ENCODE measurements at regions not wholly inside any gene's neighbourhood (a gene's known extent, or its start where the extent isn't known, plus 50 kb on each side); places are given as distances from the start of the nearest gene placed in this dataset.

DNA sequence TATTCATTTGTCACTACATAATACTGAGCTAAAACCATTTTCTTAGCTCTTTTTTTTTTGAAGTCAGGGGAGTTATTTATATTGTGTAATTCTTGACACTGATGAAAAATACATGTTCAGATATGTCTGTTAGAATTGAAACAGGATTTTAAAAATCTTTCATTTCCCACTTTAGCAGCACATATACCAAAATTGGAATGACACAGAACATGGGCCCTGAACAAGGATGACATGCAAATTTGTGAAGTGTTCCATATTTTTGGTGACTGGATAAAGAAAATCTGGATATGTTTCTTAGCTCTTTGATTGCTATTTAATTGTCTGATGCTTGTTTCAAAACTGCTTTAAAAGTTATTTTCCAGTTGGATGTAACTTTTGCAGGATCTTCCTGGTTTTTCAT, 1963.9 kb upstream of the LRRTM1 start:
- ChIA-PET POLR2A (no interaction called here), RAD21 (ENCODE audit: unreplicated experiment) (interaction anchor here (1.7 kb wide), 1 partner anchor 169 kb away, joined by 4 read pairs; no protein-coding TSS in a partner anchor), SMC1A (ENCODE audit: uncharacterized antibody, unreplicated experiment) (interaction anchor here (1.0 to 1.6 kb wide), 4 partner anchors 9 to 16 kb away, joined by 3 to 6 read pairs (median 4); no protein-coding TSS in a partner anchor), CTCF (no interaction called here)
- Histone ChIP-seq H2AFZ (ENCODE audit: control insufficient read depth, low read depth, low read length) (no peak overlapping the region), H3K36me3 (ENCODE audit: control insufficient read depth in 2 of 2, insufficient read depth in 2 of 2, low read length in 1 of 2) (no peaks in the 10 kb centered on the region), H3K9me3 (replicated peaks; ENCODE audit: control insufficient read depth, insufficient read depth, low read length) (no peaks in the 10 kb centered on the region), H3K9ac (ENCODE audit: control insufficient read depth, insufficient read depth, low read length) (no peak overlapping the region), H3K4me1 (ENCODE audit: control insufficient read depth, insufficient read depth, low read length) (no peaks in the 10 kb centered on the region), H3K27me3 (replicated peaks in 1 of 2; ENCODE audit: control insufficient read depth in 2 of 2, insufficient read depth in 2 of 2, low read length in 1 of 2) (no peaks in the 10 kb centered on the region), H3K27ac (ENCODE audit: control insufficient read depth, insufficient read depth) (no peak overlapping the region), H3K4me3 (no peak overlapping the region), H4K20me1 (ENCODE audit: control insufficient read depth, insufficient read depth) (no peaks in the 10 kb centered on the region), H3K79me2 (ENCODE audit: control insufficient read depth, insufficient read depth, low read length) (no peaks in the 10 kb centered on the region), H3K4me2 (ENCODE audit: control insufficient read depth, insufficient read depth) (no peak overlapping the region)
- BruUV-seq (replicated peaks): no TSS peak
- in situ Hi-C loops (cut with MboI) (no loop called here), intact Hi-C loops (cut with micrococcal nuclease; ENCODE audit: unreplicated experiment) (no loop called here)
- ATAC-seq (no peak), DNase-seq (ENCODE audit: low read depth, low spot score) (no peak), FAIRE-seq (no peak)
- TF ChIP-seq EZH2 (IDR thresholded peaks at IDR 0.05; ENCODE audit: borderline replicate concordance, control insufficient read depth, low read depth, low read length) (no peak), ZBED1 (IDR thresholded peaks at IDR 0.05; ENCODE audit: borderline replicate concordance) (no peak), IRF5 (IDR thresholded peaks at IDR 0.05; ENCODE audit: borderline replicate concordance) (no peak), PAX5 (IDR thresholded peaks at IDR 0.05; ENCODE audit: borderline replicate concordance, low read depth, low read length) (no peak), KLF5 (IDR thresholded peaks at IDR 0.05; ENCODE audit: partially characterized antibody) (no peak), ATF3 (IDR thresholded peaks at IDR 0.05; ENCODE audit: borderline replicate concordance, extremely low read depth, low read depth, low read length) (no peak), LARP7 (IDR thresholded peaks at IDR 0.05) (no peak)
- TF ChIP-seq, protein P1, sequence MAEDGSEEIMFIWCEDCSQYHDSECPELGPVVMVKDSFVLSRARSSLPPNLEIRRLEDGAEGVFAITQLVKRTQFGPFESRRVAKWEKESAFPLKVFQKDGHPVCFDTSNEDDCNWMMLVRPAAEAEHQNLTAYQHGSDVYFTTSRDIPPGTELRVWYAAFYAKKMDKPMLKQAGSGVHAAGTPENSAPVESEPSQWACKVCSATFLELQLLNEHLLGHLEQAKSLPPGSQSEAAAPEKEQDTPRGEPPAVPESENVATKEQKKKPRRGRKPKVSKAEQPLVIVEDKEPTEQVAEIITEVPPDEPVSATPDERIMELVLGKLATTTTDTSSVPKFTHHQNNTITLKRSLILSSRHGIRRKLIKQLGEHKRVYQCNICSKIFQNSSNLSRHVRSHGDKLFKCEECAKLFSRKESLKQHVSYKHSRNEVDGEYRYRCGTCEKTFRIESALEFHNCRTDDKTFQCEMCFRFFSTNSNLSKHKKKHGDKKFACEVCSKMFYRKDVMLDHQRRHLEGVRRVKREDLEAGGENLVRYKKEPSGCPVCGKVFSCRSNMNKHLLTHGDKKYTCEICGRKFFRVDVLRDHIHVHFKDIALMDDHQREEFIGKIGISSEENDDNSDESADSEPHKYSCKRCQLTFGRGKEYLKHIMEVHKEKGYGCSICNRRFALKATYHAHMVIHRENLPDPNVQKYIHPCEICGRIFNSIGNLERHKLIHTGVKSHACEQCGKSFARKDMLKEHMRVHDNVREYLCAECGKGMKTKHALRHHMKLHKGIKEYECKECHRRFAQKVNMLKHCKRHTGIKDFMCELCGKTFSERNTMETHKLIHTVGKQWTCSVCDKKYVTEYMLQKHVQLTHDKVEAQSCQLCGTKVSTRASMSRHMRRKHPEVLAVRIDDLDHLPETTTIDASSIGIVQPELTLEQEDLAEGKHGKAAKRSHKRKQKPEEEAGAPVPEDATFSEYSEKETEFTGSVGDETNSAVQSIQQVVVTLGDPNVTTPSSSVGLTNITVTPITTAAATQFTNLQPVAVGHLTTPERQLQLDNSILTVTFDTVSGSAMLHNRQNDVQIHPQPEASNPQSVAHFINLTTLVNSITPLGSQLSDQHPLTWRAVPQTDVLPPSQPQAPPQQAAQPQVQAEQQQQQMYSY (CRISPR knock-in tag; IDR thresholded peaks at IDR 0.05): no peak
